GM12892 (cell line): ENCODE measurements at regions not wholly inside any gene's neighbourhood (a gene's known extent, or its start where the extent isn't known, plus 50 kb on each side); places are given as distances from the start of the nearest gene placed in this dataset.

Experiments used
- POLR2A ChIP-seq: IDR thresholded peaks from 2 replicates; pipeline ENCODE4 v1.6.1; 2011; ENCODE audit warnings: low read depth, low read length, control low read depth
- POLR2AphosphoS5 ChIP-seq: IDR thresholded peaks from 2 replicates; pipeline ENCODE4 v1.6.1; 2011; ENCODE audit warnings: low read depth, low read length, control low read depth

DNA sequence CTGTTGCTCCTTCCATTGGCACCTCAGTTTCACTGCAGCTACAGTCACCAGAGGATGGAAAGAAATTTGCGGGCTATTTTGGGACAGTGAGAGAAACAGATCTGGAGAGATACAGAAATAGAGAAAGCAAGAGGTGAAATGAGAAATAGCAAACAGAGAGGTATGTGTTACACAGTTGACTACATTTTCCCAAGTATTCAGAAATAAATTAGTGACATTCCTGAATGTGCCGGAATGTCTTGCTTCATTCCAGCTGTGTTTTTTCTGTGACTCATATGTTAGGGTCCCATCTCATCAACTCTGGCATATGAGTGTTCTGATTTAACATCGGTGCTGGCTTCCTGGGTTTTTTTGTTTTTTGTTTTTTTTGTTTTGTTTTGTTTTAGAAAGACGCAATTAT is 63.8 kb upstream of the ZNF462 start:
- TF ChIP-seq POLR2AphosphoS5 (no peak), POLR2A (no peak)
